Keratinocyte (primary cell): ENCODE measurements at regions not wholly inside any gene's neighbourhood (a gene's known extent, or its start where the extent isn't known, plus 50 kb on each side); places are given as distances from the start of the nearest gene placed in this dataset.

Source experiments
- DNase-seq: peaks from one replicate; pipeline ENCODE4 v3.0.0-alpha.2; 2011; ENCODE audit warnings: low read depth, missing footprints, low spot score
- FAIRE-seq: peaks from 2 replicates; lab custom pipeline; 2011; peaks lifted over from hg19 to GRCh38; lab: Jason Lieb, UNC
- H2AFZ ChIP-seq: 2 replicates; pipeline ENCODE4 v1.6.0; 2012; ENCODE audit warnings: low read length, control low read depth, inconsistent platforms; ENCODE audit not compliant: control insufficient read depth
- H3K27ac ChIP-seq: 2 replicates; pipeline ENCODE4 v1.5.1; 2011; ENCODE audit warnings: low read length; ENCODE audit not compliant: control insufficient read depth, insufficient read depth
- H3K27me3 ChIP-seq: 3 replicates; pipeline ENCODE4 v1.6.0; 2011; ENCODE audit warnings: low read length; ENCODE audit not compliant: control insufficient read depth, insufficient read depth; ENCODE audit errors: extremely low read depth
- H3K36me3 ChIP-seq, 2 experiments: 2 replicates in 1 of 2; 3 replicates in 1 of 2; pipeline ENCODE4 v1.5.1; 2011; ENCODE audit warnings: low read length in 2 of 2, mild to moderate bottlenecking in 1 of 2; ENCODE audit not compliant: control insufficient read depth in 2 of 2, insufficient read depth in 2 of 2; ENCODE audit errors: extremely low read depth in 1 of 2
- H3K4me1 ChIP-seq: 3 replicates; pipeline ENCODE4 v1.5.1; 2011; ENCODE audit warnings: low read length; ENCODE audit not compliant: control insufficient read depth, insufficient read depth; ENCODE audit errors: extremely low read depth
- H3K4me2 ChIP-seq: 3 replicates; pipeline ENCODE4 v1.6.0; 2011; ENCODE audit warnings: low read depth, low read length; ENCODE audit not compliant: control insufficient read depth, insufficient read depth; ENCODE audit errors: extremely low read depth
- H3K4me3 ChIP-seq, 3 experiments: fragments of 200-600 bp in 1 of 3; sonication (generic) in 1 of 3; 2 replicates in 2 of 3; 3 replicates in 1 of 3; pipeline ENCODE4 v1.5.1; 2011 to 2016; ENCODE audit warnings: low read length in 3 of 3, mild to moderate bottlenecking in 3 of 3, control low read depth in 2 of 3, inconsistent platforms in 1 of 3, low read depth in 1 of 3, mixed read lengths in 1 of 3, mixed run types in 1 of 3, moderate library complexity in 1 of 3; ENCODE audit not compliant: control insufficient read depth in 2 of 3, insufficient read depth in 2 of 3; ENCODE audit errors: extremely low read depth in 1 of 3
- H3K79me2 ChIP-seq: 2 replicates; pipeline ENCODE4 v1.6.0; 2012; ENCODE audit warnings: low read length; ENCODE audit not compliant: control insufficient read depth, insufficient read depth
- H3K9ac ChIP-seq: 3 replicates; pipeline ENCODE4 v1.6.0; 2011; ENCODE audit warnings: low read length; ENCODE audit not compliant: control insufficient read depth, insufficient read depth; ENCODE audit errors: extremely low read depth
- H3K9me1 ChIP-seq: 3 replicates; pipeline ENCODE4 v1.6.0; 2011; ENCODE audit warnings: low read length; ENCODE audit not compliant: control insufficient read depth, insufficient read depth; ENCODE audit errors: extremely low read depth
- H3K9me3 ChIP-seq: 2 replicates; pipeline ENCODE4 v1.5.1; 2012; ENCODE audit warnings: low read depth, low read length; ENCODE audit not compliant: control insufficient read depth
- H4K20me1 ChIP-seq: 3 replicates; pipeline ENCODE4 v1.6.0; 2011; ENCODE audit warnings: low read length; ENCODE audit not compliant: control insufficient read depth, insufficient read depth; ENCODE audit errors: extremely low read depth
- EZH2 ChIP-seq: IDR thresholded peaks from one replicate; pipeline ENCODE4 v1.6.1; 2012; ENCODE audit warnings: inconsistent platforms, mild to moderate bottlenecking, low read length, moderate library complexity
- dilution Hi-C: fragments of 300-500 bp; cut with MboI; formaldehyde crosslinking; loops from one replicate; pipeline ENCODE4 v1.7.0; 2020; ENCODE audit warnings: low sequenced_read_pairs; ENCODE audit not compliant: extremely low pct_ligation_motif_present
- TF ChIP-seq, protein P1 (sequence below), 3 experiments: IDR thresholded peaks in 1 of 3; conservative IDR thresholded peaks in 1 of 3; optimal IDR thresholded peaks in 1 of 3; 2 replicates in 2 of 3; 3 replicates in 1 of 3; pipeline versions ENCODE3 to v1.5.1; 2011; ENCODE audit warnings: low read length in 3 of 3, mild to moderate bottlenecking in 3 of 3, moderate library complexity in 2 of 3, control low read depth in 1 of 3, inconsistent platforms in 1 of 3; ENCODE audit not compliant: insufficient read depth in 2 of 3; ENCODE audit errors: extremely low read depth in 1 of 3

DNA sequence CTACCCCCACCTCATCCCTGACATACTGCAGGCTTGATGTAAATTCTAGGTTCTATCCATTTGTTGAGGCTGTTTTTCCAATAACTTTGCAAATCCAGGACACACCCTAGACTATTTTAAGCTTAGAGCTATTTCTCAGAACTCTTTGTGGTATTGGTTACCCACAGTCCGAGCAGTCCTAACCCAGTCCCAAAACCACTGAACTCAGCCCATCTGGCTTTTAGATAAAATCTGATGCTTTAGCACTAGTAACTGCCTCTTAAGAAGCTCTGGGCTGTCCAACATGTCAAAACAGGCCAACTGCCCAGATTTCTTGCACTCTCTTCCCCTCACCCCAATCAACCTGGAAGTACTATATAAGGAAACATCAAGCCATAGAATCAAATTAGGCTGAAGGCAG lies 344.4 kb upstream of the CADM1 start:
- Histone ChIP-seq H3K27me3 (no peaks in the 10 kb centered on the region), H3K9me3 (no peaks in the 10 kb centered on the region), H3K4me2 (no peak overlapping the region), H2AFZ (no peak overlapping the region), H3K9ac (no peak overlapping the region), H4K20me1 (no peaks in the 10 kb centered on the region), H3K4me3 (no peak overlapping the region), H3K27ac (no peak overlapping the region), H3K9me1 (no peaks in the 10 kb centered on the region), H3K36me3 (no peaks in the 10 kb centered on the region), H3K79me2 (no peaks in the 10 kb centered on the region), H3K4me1 (no peaks in the 10 kb centered on the region)
- FAIRE-seq (no peak), DNase-seq (no peak)
- TF ChIP-seq EZH2, result no peak
- TF ChIP-seq, protein P1, sequence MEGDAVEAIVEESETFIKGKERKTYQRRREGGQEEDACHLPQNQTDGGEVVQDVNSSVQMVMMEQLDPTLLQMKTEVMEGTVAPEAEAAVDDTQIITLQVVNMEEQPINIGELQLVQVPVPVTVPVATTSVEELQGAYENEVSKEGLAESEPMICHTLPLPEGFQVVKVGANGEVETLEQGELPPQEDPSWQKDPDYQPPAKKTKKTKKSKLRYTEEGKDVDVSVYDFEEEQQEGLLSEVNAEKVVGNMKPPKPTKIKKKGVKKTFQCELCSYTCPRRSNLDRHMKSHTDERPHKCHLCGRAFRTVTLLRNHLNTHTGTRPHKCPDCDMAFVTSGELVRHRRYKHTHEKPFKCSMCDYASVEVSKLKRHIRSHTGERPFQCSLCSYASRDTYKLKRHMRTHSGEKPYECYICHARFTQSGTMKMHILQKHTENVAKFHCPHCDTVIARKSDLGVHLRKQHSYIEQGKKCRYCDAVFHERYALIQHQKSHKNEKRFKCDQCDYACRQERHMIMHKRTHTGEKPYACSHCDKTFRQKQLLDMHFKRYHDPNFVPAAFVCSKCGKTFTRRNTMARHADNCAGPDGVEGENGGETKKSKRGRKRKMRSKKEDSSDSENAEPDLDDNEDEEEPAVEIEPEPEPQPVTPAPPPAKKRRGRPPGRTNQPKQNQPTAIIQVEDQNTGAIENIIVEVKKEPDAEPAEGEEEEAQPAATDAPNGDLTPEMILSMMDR (optimal IDR thresholded peaks at IDR 0.05 in 1 of 3, IDR thresholded peaks at IDR 0.05 in 1 of 3, conservative IDR thresholded peaks at IDR 0.05 in 1 of 3; ENCODE audit: extremely low read depth in 1 of 3, insufficient read depth in 2 of 3, low read length in 3 of 3), result no peak
- dilution Hi-C loops, result no loop called here

DNA sequence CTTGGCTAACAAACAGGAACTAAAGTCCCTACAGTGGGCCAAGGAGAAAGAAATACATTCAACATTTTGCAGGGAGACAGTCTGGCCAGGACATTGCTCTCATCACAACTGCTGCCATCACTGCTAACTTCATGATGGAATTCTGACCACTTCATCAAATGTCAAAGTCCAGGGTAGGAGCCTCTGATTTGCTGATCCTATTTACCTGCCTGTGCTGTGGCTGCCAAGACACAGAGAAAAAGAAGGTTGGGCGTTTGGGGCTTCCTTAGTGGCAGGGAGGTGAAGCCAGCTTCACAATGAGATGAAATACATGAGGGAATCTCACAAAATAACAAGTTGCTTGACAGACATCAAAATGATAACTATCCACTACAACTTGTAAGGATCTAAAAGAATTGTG lies 343.9 kb upstream of the CADM1 start:
- Histone ChIP-seq H3K4me3 (no peak overlapping the region), H3K9me3 (no peaks in the 10 kb centered on the region), H3K27ac (no peak overlapping the region), H3K4me2 (no peak overlapping the region), H4K20me1 (no peaks in the 10 kb centered on the region), H3K4me1 (no peaks in the 10 kb centered on the region), H3K36me3 (no peaks in the 10 kb centered on the region), H3K9ac (no peak overlapping the region), H3K9me1 (no peaks in the 10 kb centered on the region), H3K79me2 (no peaks in the 10 kb centered on the region), H3K27me3 (no peaks in the 10 kb centered on the region), H2AFZ (no peak overlapping the region)
- dilution Hi-C loops, result no loop called here
- no peak for TF ChIP-seq EZH2
- TF ChIP-seq, protein P1 (optimal IDR thresholded peaks at IDR 0.05 in 1 of 3, IDR thresholded peaks at IDR 0.05 in 1 of 3, conservative IDR thresholded peaks at IDR 0.05 in 1 of 3; ENCODE audit: extremely low read depth in 1 of 3, insufficient read depth in 2 of 3, low read length in 3 of 3), result no peak
- no peak for FAIRE-seq
- no peak for DNase-seq
